ENCODE measurements at regions not wholly inside any gene's neighbourhood (a gene's known extent, or its start where the extent isn't known, plus 50 kb on each side); places are given as distances from the start of the nearest gene placed in this dataset.

- H3K9me2 ChIP-seq = no peaks in the 10 kb centered on the region
- peaks cover 18% of the 10 kb centered on the region; the same call in 1 of the 2 replicates for H3K27me3 ChIP-seq (ENCODE audit: insufficient read depth)
- POLR2A ChIA-PET = no interaction called here
- no peak overlapping the region for H3K27ac ChIP-seq (ENCODE audit: low read depth in 2 of 2, low read length in 1 of 2)
- no peaks in the 10 kb centered on the region for H3K9me3 ChIP-seq
- 2% methylated on average over 4 of the region's 8 CpGs for WGBS (ENCODE audit: low lambda C conversion rate)
- no peak overlapping the region for H3K4me2 ChIP-seq
- no peaks in the 10 kb centered on the region for H3K36me3 ChIP-seq (replicated peaks in 1 of 2; ENCODE audit: control insufficient read depth in 1 of 2, insufficient read depth in 2 of 2, low read length in 1 of 2)
- DNase-seq = no peak
- CTCF ChIA-PET = no interaction called here
- no peaks in the 10 kb centered on the region for H3K79me2 ChIP-seq (ENCODE audit: insufficient read depth)
- H3K4me1 ChIP-seq (ENCODE audit: control insufficient read depth in 1 of 2, insufficient read depth in 2 of 2, low read depth in 1 of 2, low read length in 1 of 2) = no peaks in the 10 kb centered on the region
- H2AFZ ChIP-seq (ENCODE audit: low read depth) = no peak overlapping the region
- H4K20me1 ChIP-seq (ENCODE audit: insufficient read depth) = no peaks in the 10 kb centered on the region
- H3K4me3 ChIP-seq (ENCODE audit: low read depth in 2 of 2, low read length in 1 of 2) = no peak overlapping the region
- TF ChIP-seq TAF1 (IDR thresholded peaks at IDR 0.05; ENCODE audit: borderline replicate concordance, low read depth, low read length) (no peak), MEF2A (IDR thresholded peaks at IDR 0.05; ENCODE audit: borderline replicate concordance, low read depth) (no peak), FOSL2 (IDR thresholded peaks at IDR 0.05; ENCODE audit: borderline replicate concordance, low read depth) (no peak), USF2 (IDR thresholded peaks at IDR 0.05; ENCODE audit: borderline replicate concordance, low read depth, low read length) (no peak), FOXJ3 (CRISPR knock-in tag; IDR thresholded peaks at IDR 0.05) (no peak), NFIC (IDR thresholded peaks at IDR 0.05; ENCODE audit: borderline replicate concordance) (no peak), GABPA (IDR thresholded peaks at IDR 0.05; ENCODE audit: low read depth) (no peak), RFX5 (IDR thresholded peaks at IDR 0.05; ENCODE audit: low read length) (no peak), TEAD4 (IDR thresholded peaks at IDR 0.05; ENCODE audit: borderline replicate concordance, insufficient read depth) (no peak), GATA2 (CRISPR knock-in tag; IDR thresholded peaks at IDR 0.05) (no peak), SMC3 (IDR thresholded peaks at IDR 0.05; ENCODE audit: low read depth, low read length) (no peak), JUND (IDR thresholded peaks at IDR 0.05) (no peak)
- H3K9ac ChIP-seq = no peak overlapping the region
- no peaks in the 10 kb centered on the region for H3F3A ChIP-seq (replicated peaks; ENCODE audit: insufficient read depth)
Measured at GRCh38 chr5:3345195-3345594, 250.4 kb upstream of the IRX1 start.

- Histone ChIP-seq H3K9me2 (no peaks in the 10 kb centered on the region), H3K27ac (ENCODE audit: low read depth in 2 of 2, low read length in 1 of 2) (no peak overlapping the region), H3K9me3 (no peaks in the 10 kb centered on the region), H4K20me1 (ENCODE audit: insufficient read depth) (no peaks in the 10 kb centered on the region), H3K4me3 (ENCODE audit: low read depth in 2 of 2, low read length in 1 of 2) (no peak overlapping the region), H3K27me3 (ENCODE audit: insufficient read depth) (peaks cover 22% of the 10 kb centered on the region; the same call in 1 of the 2 replicates), H3K79me2 (ENCODE audit: insufficient read depth) (no peaks in the 10 kb centered on the region), H3K9ac (no peak overlapping the region), H3K36me3 (replicated peaks in 1 of 2; ENCODE audit: control insufficient read depth in 1 of 2, insufficient read depth in 2 of 2, low read length in 1 of 2) (no peaks in the 10 kb centered on the region), H3K4me2 (no peak overlapping the region), H3F3A (replicated peaks; ENCODE audit: insufficient read depth) (no peaks in the 10 kb centered on the region), H3K4me1 (ENCODE audit: control insufficient read depth in 1 of 2, insufficient read depth in 2 of 2, low read depth in 1 of 2, low read length in 1 of 2) (no peaks in the 10 kb centered on the region), H2AFZ (ENCODE audit: low read depth) (no peak overlapping the region)
- ChIA-PET POLR2A (no interaction called here), CTCF (no interaction called here)
- TF ChIP-seq POLR2AphosphoS5 (IDR thresholded peaks at IDR 0.05; ENCODE audit: low read depth, low read length) = no peak
- TF ChIP-seq TCF12 (IDR thresholded peaks at IDR 0.05) = no peak
- no peak for TF ChIP-seq GABPA (IDR thresholded peaks at IDR 0.05; ENCODE audit: low read depth)
- no peak for TF ChIP-seq CHD2 (IDR thresholded peaks at IDR 0.05; ENCODE audit: low read length, partially characterized antibody)
- TF ChIP-seq ELF1 (IDR thresholded peaks at IDR 0.05) = no peak
- no peak for TF ChIP-seq RAD21 (IDR thresholded peaks at IDR 0.05; ENCODE audit: low read length)
- no peak for TF ChIP-seq USF2 (IDR thresholded peaks at IDR 0.05; ENCODE audit: borderline replicate concordance, low read depth, low read length)
- TF ChIP-seq NRF1 (IDR thresholded peaks at IDR 0.05; ENCODE audit: low read depth, low read length) = no peak
- no peak for TF ChIP-seq ZBTB33 (IDR thresholded peaks at IDR 0.05; ENCODE audit: borderline replicate concordance, low read depth)
- no peak for TF ChIP-seq PBX3 (IDR thresholded peaks at IDR 0.05)
- no peak for TF ChIP-seq MAX (IDR thresholded peaks at IDR 0.05; ENCODE audit: low read depth)
- TF ChIP-seq RFX5 (IDR thresholded peaks at IDR 0.05; ENCODE audit: low read length) = no peak
- no peak for TF ChIP-seq JUND (IDR thresholded peaks at IDR 0.05)
- no peak for TF ChIP-seq EP300 (IDR thresholded peaks at IDR 0.05; ENCODE audit: borderline replicate concordance in 1 of 2, low read depth in 1 of 2, low read length in 1 of 2)
- no peak for TF ChIP-seq FOSL2 (IDR thresholded peaks at IDR 0.05; ENCODE audit: borderline replicate concordance, low read depth)
- no peak for DNase-seq
- WGBS (ENCODE audit: low lambda C conversion rate) = 7% methylated on average over 8 of the region's 11 CpGs
Measured at GRCh38 chr5:3344671-3345070, 251.0 kb upstream of the IRX1 start.
